GM12801 (cell line): ENCODE measurements at regions not wholly inside any gene's neighbourhood (a gene's known extent, or its start where the extent isn't known, plus 50 kb on each side); places are given as distances from the start of the nearest gene placed in this dataset.

ENCODE experiments used
- TF ChIP-seq, protein P1 (sequence below): IDR thresholded peaks from one replicate; pipeline ENCODE4 v1.5.1; 2011; ENCODE audit warnings: control low read depth; ENCODE audit not compliant: insufficient read length; ENCODE audit errors: extremely low read depth

DNA sequence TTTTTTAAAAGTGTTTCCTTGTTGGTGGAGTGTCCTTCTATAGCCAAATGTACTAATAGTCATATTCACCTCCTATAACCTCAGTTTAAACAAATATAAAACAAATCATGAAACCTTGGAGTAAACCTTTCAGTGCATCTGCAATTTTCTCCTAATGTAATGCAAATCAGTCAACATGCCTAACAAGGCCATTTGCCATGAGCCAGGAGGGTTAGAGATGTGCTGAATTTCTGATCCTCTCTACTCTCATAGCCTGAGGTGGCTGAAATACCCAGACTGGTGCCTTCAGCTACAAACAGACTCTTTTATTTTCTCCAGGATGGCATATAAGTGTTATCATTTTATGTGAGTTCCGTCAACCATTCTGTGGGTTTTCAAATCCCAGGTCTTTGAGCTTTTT lies 908.1 kb downstream of the GALC start:
- TF ChIP-seq, protein P1, sequence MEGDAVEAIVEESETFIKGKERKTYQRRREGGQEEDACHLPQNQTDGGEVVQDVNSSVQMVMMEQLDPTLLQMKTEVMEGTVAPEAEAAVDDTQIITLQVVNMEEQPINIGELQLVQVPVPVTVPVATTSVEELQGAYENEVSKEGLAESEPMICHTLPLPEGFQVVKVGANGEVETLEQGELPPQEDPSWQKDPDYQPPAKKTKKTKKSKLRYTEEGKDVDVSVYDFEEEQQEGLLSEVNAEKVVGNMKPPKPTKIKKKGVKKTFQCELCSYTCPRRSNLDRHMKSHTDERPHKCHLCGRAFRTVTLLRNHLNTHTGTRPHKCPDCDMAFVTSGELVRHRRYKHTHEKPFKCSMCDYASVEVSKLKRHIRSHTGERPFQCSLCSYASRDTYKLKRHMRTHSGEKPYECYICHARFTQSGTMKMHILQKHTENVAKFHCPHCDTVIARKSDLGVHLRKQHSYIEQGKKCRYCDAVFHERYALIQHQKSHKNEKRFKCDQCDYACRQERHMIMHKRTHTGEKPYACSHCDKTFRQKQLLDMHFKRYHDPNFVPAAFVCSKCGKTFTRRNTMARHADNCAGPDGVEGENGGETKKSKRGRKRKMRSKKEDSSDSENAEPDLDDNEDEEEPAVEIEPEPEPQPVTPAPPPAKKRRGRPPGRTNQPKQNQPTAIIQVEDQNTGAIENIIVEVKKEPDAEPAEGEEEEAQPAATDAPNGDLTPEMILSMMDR: no peak

DNA sequence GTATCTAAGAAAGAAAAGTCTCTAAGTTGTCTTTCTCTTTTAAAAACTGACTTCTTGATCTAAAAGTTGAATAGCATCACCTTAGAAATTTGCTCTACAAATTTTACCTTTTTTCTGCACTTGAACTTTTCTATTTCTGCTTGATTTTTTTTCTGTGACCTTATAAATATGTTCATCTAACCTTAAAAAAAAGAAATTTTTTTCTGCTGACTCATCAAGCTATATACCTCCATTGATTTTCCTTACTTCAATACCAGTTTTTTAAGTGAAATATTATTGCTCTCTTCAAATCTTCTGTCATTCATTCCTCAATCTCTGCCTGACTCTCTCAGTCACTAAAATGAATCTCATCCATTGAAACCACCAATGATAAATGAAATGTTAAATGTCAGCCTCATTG lies 910.1 kb downstream of the GALC start:
- TF ChIP-seq, protein P1: no peak

DNA sequence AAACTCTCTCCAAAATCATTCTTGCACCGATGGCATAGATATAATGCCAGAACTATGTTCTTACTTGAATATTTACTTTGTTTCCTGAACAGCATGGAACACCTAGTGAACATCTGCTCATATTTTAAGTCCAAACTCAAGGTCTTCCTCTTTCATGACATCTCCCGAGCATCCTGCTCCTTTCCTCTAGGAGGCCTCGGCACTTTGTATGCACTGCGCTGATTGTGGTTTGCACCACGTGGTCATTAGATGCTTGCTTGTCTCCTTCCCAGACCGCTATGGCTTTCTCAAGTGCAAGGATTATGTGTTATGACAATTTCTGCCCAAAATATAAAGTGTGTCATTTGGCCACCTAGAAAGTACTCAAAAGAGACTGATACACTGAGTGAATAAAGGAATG lies 912.0 kb downstream of the GALC start:
- TF ChIP-seq, protein P1: no peak

DNA sequence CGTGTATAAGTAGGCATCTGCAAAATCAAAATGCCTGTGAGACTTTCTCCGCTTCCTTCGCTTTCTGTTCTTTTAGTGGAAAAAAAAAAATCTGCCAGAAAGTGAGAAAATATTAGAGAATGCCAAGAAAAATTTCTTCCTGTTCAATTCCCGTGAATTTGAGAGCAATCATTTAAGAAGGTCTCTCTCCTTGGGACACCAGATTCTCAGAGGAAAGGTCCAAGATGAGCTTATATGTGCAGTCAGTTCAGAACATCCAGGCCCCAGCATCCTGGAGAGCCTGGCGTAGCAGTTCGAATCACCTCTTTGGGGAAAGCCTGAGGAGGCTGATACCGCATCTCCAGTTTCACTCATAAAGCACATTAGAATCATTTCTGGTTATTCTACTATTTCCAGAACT lies 912.8 kb downstream of the GALC start:
- TF ChIP-seq, protein P1: no peak

DNA sequence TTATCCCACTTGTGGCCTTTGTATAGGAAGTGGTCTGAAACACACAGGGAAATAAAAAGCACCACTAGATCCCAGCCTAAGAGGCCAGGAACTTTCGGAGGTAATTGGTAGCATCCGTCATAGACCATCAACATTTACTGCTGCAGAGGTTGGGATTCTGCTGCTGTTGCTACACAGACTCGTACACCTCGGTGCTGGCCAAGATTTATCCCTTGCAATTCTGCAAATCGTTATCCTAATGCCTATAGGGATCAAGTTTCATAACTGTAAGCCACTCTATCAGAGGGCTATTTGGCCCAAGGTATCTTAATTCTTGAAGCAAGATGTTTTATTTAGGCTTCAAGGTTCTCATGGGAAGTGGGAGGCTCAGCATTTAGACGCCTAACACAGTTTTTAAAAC lies 913.6 kb downstream of the GALC start:
- TF ChIP-seq, protein P1: no peak

DNA sequence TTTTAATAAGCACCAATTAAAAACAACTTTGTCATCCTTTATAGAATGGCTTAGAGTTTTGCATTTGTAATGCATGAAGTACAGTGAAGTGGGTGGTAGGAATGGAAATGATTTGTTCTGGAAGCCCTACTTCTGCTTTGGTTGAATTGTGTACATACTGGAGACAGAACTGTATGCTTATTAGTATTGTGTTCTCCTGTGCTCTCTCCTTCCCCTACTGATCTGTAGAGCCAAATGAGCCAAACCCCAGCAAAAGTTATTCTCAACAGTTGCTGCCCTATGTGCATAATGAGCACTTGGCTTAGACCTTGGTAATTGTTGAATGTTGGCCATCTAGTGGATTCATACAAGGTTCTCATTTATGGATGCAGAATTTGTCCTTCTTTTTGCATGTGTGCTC lies 916.1 kb downstream of the GALC start:
- TF ChIP-seq, protein P1: no peak

DNA sequence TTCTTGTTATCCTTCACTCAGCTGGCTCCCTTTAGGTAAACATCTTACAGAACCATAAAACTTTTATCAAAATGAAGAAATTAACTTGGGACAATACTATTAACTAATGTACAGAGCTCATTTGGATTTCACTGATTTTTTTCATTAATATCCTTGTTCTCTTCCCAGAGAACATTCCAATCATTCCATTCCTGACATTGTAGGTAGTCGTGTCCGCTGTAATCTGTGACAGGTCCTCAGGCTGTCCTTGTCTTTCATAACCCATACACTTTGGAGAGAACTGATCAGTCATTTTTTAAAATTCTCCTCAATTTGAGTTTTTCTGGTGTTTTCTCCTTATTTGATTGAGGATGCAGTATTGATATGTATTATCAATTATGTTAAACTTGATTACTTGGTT lies 916.8 kb downstream of the GALC start:
- TF ChIP-seq, protein P1: no peak

DNA sequence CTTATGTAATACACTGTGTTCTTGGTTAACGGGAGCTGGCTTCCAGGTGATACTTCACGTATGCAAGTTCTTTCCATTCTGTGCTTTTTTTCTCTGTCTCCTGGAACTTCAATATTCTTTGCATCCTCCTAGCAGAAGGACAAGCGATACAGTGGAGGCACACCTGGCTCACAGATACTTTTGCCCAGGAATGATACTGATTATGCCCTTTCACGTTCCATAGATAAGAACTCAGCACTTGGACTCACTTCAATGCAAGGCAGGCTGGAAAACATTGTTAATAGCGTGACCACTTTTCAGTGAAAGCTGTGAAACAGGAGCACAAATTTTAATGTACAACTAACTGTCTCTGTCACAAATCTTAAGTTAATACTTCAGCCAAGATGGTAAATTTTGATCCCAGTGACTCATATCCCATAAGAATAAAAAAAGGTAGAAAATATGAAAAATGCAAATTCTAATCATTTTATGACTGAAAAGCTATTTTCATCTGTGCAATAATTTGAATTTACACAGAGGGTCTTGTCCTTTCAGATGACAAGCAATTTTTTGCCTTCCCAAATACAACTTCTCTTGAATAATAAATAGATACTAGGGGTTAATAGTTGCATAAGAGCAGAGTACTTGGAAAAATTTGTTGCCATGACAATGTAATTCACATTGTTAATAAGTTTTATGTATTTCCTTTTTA lies 919.0 kb downstream of the GALC start:
- TF ChIP-seq, protein P1: no peak
